Erythroblast (primary cell): ENCODE measurements at regions not wholly inside any gene's neighbourhood (a gene's known extent, or its start where the extent isn't known, plus 50 kb on each side); places are given as distances from the start of the nearest gene placed in this dataset.

ENCODE experiments used
- GATA1 ChIP-seq: IDR thresholded peaks from 2 replicates; pipeline ENCODE4 v1.6.1; 2011; ENCODE audit warnings: low read depth, mild to moderate bottlenecking, control low read depth, low read length, moderate library complexity
- POLR2A ChIP-seq: IDR thresholded peaks from 2 replicates; pipeline ENCODE4 v1.6.1; 2011; ENCODE audit warnings: mild to moderate bottlenecking, low read length

DNA sequence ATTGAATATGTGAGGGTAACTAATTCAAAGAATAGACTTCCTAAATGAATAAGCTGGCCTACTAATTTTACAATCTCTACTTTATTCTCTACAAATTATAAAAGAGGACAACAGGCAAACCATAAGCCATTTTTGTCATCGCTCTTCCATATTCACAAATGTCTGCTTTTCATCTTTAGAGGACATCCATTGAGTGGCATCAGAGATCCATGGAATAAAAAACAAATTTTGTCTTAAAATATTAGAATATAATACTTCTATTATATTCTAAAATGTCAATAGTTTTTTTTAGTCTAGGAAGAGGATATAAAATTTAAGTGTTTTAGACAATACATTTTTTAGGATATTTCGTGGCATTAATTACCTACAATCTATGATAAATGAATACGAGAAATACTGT lies 300.9 kb upstream of the TACR3 start:
- TF ChIP-seq POLR2A (no peak), GATA1 (no peak)
